Glomerular visceral epithelial cell (primary cell): ENCODE measurements at regions not wholly inside any gene's neighbourhood (a gene's known extent, or its start where the extent isn't known, plus 50 kb on each side); places are given as distances from the start of the nearest gene placed in this dataset.
"Not testable (repeated sequence)": the region's sequence is repeated elsewhere in the genome, so short reads cannot be mapped to it uniquely, and the experiment has no call there.

ENCODE experiments used
- DNase-seq: peaks from one replicate; pipeline ENCODE4 v3.0.0-alpha.2; 2016; ENCODE audit errors: extremely low spot score

DNA sequence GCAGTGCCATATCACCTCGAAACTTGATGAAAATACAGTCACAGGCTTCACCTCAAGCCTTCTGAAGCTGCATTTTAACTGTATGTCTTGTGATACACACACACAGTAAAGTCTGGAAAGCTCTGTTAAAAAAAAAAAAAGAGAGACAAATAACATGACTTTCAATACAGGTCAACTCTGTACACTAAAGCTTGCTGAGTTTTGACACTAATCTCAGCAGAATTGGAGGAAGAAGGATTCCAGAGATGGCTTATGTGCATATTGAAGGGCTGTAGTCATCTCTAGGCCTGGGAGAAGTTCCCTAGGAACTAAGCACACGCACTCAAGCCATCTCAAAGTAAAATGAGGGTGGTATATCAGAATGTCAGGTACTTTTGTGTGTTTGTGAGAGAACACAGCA is 875.1 kb downstream of the EPHA4 start:
- no peak for DNase-seq

DNA sequence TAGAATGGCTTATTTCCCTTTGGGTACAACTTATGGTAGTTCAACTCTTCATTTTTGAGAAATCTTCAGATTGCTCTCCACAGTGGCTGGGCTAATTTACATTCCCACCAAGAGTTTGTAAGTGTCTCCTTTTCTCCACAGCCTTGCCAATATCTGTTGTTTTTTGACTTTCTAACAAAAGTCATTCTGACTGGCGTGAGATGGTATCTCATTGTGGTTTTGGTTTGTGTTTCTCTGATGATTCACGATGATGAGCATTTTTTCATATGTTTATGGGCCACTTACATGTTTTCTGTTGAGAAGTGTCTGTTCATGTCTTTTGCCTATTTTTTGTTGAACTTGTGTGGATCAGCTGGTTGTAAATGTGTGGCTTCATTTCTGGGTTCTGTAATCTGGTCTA is 871.0 kb downstream of the EPHA4 start:
- peak; percentile 7 for DNase-seq

DNA sequence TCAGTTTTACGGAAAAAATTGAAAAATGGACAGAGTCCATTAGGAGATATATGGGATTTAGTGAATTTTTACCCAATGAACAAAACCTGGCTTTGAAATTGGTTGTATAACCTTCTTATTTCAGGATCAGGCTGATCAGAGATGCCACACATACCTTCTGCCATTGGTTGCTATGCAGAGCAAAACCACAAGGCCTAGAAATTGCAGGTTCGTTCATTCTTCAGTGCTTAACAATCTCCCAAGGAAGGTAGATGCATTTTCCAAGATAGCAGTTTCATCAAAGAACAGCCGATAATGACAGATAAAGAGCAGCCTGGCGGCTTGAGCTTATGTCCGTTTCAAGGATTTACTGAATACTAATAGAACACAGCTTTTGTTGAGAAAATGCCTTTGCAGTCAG is 868.8 kb downstream of the EPHA4 start:
- DNase-seq = peak; percentile 45

DNA sequence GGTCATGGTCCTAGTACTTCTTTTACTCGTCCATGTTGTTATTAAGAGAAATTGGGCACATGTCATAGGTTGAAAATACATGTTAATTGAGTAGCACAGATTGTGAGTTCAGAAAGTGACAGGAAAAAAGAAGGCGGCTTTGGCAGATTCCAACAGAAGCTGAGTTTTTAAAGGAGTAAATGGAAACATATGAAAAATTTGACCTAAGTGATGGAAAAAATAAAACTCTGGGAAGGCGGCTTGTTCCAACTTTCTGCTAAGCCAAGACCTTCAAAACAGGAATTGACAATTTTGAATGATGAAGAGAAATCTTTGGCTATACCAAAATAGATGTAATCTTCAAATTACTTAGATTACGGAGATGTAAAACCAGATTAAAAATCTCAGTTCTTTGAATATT is 868.0 kb downstream of the EPHA4 start:
- no peak for DNase-seq

DNA sequence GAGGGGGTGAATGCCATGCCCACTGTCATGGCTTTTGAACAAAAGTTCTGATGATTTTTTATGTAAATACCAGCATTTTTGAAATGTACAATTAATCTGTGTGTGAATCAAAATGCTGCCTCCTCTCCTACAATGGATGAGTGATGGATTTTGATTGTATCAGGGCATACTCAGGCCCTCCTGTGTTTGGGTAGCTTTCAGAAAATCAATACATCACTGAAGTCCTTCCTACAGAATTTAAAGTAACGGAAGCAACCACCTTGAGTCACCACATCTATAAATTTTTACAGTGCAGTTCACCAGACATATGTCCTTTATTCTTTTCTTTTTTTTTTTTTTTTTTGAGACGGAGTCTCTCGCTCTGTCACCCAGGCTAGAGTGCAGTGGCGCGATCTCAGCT is 867.3 kb downstream of the EPHA4 start:
- no peak for DNase-seq

DNA sequence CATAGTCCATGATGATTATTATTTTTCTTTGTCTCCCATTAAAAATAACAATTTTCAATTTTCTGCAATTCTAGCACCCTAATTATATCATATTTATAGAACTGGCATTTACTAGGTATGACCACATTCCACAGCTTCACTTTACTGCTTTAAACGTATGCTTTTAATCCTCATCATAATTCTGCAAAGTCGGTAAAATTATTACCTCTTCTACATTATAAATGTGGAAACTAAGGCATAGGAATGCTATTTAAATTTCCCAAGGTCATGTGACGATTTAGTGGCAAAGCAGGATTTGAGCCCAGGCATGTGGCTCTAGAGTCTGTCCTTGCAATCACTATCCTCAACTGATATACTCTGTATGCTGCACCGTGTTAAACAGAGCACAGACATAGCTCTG is 866.4 kb downstream of the EPHA4 start:
- no peak for DNase-seq

DNA sequence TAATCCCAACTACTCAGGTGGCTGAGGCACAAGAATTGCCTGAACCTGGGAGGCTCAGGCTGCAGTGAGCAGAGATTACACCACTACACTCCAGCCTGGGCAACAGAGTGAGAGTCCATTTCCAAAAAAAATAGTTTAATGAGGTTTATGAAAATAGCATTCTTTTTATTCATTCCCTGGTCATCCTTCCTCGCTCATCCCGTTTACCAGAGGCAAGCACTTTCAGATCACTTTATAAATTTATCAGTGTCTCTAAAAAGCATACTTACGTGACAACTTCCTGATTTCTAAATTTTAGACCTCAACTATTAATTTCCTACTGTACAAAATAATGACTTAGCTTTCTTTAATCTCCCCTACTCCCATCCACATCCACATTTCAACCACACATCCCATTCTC is 864.8 kb downstream of the EPHA4 start:
- DNase-seq = no peak

DNA sequence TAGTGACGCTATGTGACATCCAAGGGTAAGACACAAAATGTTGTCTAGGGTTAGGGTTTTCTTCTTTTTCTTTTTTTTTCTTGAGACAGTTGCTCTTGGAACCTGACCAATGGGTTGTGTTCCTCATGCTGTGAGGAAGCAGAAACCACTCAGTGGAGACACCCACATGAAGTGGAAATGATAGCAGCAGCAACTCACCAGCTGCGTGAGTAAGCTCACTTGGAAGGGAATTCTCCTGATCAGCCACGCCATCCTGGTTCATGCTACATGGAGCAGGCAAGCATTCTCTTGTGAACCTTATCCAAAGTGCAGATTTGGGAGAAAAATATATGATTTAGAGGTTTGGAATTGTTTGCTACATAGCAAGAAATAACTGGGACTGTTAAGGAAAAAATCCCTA is 863.7 kb downstream of the EPHA4 start:
- DNase-seq = no peak

DNA sequence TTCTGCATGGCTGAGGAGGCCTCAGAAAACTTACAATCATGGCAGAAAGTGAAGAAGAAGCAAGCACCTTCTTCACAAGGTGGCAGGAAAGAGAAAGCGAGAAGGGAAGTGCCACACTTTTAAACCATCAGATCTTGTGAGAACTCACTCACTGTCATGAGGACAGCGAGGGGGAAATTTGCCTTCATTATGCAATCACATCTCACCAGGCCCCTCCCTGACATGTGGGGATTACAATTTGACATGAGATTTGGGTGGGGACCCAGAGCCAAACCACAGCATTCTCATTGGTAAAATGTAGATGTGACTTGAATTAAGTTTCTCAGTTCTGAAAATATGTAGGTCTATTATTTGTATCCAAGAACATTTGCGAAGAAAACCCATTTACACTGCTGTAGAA is 854.8 kb downstream of the EPHA4 start:
- no peak for DNase-seq

DNA sequence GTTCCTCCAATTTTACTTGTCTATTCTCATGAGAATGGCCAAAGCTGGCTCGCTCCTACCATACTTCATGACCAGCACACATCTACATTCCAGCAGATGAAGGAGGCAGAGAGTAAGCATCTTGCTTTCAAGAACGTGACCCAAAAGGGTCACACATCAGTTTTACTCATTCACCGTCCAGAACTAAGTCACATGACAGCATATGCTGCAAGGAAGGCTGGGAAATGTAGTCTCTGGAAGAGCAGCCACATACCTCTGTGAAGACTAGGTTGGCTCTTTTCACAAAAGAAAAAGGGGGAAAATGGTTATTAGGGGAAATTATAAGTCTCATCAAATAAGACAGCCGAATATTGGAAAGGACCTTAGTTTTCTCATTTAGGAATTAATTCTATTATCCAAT is 835.3 kb downstream of the EPHA4 start:
- no peak for DNase-seq

DNA sequence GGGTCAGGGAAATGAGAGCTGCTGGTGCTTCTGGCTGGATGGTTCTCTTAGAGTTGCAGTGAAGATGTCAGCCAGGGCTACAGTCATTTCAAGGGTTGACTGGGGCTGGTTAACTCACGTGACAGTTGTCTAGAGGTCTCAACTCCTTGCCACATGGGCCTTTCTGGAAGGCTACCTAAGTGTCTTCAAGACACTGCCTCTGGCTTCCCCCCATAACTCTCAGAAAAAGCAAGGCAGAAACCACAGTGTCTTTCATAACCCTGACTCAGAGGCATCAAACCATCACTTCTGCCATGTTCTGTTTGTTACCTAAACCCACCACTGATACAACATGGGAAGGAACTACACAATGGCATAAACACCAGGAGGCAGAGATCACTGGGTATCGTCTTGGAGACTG is 828.9 kb downstream of the EPHA4 start:
- no peak for DNase-seq

DNA sequence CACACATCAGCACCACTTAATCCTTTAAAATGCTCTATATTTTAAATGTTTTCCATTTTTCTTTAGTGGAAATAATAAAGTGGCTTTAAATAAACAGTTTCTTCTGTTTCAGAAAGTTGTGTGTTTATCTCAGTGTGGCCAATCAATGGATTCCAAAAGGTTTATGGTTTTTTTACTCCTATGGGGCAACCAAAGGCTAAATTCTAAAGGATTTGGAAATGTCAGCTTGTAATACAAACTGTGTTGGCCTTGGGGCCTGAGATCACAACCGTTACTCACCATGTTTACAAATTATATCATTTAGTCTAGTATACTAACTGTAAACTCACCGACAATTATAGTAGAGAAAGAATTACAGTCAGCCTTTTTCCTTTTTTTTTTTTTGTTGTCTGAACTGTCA is 827.2 kb downstream of the EPHA4 start:
- DNase-seq = no peak

DNA sequence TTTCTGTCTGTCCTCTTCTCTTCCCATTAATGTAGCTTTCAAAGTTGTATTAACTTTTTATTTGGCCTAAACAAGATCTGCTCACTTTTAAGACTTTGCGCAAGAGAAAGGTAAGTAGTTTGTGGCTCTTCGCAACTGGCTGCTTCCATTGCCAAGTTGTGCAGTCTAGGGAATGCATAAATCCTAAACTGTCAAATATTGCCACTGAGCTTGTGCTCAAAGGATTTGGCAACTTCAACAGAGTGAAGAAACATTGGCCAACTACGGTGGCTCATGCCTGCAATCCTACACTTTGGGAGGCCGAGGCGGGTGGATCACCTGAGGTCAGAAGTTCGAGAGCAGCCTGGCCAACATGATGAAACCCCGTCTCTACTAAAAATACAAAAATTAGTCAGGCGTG is 826.4 kb downstream of the EPHA4 start:
- no peak for DNase-seq

DNA sequence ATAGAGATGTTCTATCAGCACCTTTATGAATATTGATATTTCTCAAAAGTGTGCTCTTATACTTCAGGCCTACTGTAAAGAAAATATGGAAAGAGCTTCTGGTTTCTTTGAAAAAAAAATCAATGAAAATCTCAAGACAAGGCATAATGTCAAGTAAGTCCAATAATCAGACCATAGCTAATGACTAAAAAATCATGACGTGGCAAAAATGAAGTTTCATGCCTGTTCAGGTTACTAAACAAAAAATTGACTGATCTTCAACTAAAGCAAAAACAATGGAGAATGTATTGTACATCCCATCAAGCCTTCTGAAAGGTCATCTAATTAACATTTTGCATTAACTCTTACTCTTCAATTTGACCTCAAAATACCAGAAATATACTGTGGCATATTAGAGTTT is 824.4 kb downstream of the EPHA4 start:
- no peak for DNase-seq

DNA sequence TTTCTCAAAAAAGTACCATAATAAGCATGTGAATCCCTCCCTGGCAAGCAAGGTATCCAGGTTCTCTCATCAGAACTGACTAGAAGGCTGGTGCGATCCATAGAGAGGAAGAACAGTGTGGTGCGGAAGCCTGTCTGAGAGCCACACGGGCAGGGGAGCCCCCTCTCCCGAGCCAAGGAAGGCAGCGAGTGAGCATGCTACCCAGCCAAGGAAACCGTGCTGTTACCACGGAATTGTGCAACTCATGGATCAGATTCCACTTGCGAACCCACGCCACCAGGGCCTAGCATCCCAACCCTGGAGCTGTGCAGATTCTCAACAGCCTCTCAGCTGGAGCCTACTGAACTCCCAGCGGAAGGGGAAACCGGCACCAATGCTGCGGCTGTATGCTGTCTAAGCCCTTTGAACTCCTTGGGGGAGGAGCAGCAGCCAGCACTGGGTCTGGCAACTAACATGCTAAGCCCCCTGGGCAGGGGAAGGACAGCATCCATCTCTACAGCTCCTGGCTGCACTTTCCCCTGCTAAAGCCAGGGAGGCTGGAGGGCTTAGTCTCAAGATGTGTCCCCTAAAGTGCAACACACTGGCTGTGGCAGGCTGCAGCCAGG is 823.1 kb downstream of the EPHA4 start:
- DNase-seq = no peak

DNA sequence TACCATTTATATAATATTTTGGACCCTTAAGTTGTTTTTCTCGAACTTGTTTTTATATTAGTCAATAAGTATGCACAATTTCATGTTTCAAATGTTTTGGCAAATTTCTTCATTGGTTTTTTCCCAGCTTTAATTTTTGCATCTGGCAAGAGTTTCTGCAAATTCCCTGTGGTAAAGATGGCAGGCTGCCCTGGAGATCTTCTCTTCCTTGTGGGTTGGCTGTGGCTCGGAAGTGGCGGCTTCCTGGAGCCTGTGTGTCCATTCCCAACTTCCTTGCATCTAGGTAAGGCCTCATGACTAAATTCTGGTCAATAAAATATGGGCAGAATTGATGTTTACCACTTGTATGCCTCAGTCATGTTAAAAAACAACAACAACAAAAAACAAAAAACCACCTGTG is 818.6 kb downstream of the EPHA4 start:
- no peak for DNase-seq

DNA sequence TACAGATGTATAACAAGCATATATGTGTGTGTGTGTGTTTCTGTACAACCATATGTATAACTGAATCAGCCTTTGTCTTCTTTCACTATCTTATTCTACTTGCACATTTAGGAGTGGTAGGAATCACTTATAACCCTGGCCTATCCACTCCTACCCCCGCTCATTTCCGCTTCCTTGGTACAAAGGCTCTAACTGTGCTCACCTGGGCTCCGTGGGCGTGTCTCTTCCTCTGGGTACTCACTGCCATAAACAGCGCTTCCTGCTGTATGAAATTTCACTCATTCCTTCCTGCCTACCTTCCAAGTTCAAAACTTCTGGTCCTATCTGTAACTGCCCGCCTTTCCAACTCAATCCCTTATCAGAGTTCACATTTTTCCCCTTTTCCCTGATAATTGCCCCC is 815.5 kb downstream of the EPHA4 start:
- no peak for DNase-seq

DNA sequence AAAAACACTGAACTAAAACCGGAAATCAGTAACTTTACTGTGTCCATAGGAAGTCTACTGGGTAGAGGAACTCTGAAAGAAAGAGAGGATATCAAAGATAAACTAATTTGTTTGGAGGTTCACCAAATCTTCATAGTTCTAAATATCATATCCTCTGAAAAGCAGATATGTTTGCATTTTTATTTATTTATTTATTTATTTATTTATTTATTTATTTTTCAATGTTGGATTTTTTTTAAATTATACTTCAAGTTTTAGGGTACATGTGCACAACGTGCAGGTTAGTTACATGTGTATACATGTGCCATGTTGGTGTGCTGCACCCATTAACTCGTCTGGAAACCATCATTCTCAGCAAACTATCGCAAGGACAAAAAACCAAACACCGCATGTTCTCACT is 813.7 kb downstream of the EPHA4 start:
- DNase-seq = not testable (repeated sequence)

DNA sequence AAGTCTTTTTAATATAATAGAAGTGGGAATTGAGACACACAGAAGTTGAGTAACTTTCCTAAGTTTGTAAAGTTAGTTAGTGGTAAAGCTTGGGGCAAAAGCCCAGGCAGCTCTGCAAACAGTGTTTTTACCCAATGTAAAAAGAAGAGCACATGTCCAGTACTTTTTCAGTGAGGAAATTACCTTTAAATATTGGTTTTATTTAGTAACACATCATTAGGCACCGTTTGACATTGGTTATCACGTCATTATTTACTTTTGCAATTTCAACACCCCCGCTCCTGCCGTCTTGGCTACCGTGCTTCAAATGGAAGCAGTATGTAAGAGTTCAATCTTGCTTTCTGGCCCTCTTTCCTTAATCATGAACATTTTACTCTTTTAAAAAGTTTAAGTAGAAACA is 807.9 kb downstream of the EPHA4 start:
- DNase-seq = no peak

DNA sequence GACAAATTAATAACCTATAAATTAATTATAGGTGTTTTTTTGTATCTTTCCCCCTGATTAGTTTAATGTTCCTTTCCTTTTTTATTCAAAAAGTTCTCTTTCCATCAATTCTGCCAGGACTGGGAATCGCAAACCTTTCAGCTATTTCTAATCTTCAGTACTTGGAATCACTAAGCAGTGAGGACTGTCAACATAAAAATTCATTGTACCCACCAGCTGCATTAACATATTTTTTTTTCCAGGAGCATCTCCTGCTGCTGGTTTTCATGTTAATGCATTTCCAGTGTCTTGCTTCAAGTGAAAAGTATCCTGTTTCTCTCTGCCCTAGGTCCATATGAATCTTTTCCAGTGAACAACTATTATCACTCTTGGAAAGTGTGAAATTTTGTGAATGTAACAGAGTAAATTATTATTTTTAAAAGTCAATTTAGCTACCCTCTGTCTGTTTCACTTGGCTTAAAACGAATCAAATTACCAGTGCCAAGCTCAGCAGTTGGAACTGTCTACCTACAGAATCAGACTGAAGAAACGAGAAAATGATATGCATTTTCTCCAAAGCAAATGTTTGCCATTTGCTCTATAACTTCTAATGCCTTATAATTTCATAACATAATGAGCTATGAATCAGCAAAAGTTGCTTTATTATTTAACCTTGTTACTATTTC is 804.4 kb downstream of the EPHA4 start:
- no peak for DNase-seq

DNA sequence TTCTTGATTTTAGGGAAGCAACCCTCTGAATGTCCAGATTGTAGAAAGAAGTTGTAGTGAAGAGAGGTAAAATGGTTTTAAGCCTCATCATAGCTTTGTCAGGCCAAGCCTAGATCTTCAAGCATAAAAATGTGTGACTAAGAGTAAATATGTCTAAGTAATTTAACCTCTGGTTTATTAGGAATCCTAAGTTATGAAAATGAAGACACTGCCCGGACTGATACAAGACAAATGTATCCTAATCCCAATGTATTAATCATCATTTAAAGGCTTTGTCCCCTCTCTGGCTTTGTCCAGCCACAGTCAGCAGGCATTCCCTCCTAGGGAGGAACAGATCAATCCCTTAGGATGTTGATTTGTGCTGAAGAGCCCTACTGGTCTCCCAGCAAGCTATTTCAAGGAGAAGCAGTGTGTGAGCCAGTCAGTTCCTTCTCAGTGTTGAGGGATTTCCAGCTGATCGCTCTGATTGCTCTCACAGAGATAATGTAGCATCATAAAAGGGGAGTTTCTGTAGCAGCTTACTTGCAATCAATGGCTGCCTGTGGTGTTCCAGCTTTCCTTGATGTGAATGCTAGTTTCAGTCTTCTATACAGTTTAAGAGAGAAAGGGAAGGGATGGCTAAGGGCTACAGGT is 796.1 kb downstream of the EPHA4 start:
- DNase-seq = peak; percentile 12

DNA sequence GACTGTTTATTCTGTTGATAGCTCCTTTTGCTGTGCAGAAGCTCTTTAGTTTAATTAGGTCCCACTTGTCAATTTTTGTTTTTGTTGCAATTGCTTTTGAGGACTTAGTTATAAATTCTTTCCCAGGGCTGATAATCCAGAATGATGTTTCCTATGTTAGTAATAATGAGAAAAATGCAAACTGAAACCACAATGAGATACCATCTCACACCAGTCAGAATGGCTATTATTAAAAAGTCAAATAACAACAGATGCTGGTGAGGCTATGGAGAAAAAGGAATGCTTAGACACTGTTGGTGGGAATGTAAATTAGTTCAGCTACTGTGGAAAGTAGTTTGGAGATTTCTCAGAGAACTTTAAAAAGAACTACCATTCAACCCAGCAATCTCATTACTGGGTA is 793.0 kb downstream of the EPHA4 start:
- not testable (repeated sequence) for DNase-seq

DNA sequence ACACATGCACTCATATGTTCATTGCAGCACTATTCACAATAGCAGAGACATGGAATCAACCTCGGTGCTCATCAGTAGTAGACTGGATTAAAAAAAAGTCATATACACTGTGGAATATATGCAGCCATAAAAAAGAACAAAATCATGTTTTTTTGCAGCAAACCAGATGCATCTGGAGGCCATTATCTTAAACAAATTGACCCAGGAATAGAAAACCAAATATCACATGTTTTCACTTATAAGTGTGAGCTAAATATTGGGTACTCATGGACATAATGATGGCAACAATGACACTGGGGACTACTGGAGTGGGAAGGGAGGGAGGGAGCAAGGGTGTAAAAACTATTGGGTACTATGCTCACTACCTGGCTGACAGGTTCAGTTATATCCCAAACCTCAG is 792.6 kb downstream of the EPHA4 start:
- DNase-seq = no peak

DNA sequence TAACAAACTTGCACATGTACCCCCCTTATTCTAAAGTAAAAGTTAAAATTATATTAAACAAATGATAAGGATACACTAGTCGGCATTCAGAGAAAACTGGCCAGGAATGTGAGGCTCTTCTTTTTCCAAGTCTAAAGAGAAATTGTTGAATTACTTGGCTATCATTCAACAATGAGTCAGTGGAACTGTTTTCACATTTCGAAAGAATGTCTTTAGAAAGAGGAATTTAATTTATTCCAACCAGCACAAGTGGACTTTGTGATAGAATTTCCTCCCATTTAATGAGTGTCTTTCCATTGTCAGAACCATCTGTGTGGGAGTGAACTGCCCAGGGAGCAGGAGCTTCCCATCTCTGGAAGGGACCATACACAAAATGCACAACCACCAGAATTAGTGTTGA is 792.2 kb downstream of the EPHA4 start:
- DNase-seq = peak; percentile 49
